MM.1S (cell line): ENCODE measurements at regions not wholly inside any gene's neighbourhood (a gene's known extent, or its start where the extent isn't known, plus 50 kb on each side); places are given as distances from the start of the nearest gene placed in this dataset.
"Not testable (repeated sequence)": the region's sequence is repeated elsewhere in the genome, so short reads cannot be mapped to it uniquely, and the experiment has no call there.

ENCODE experiments used
- DNase-seq: peaks from one replicate; pipeline ENCODE4 v3.0.0-alpha.2; 2015
- H2AFZ ChIP-seq: fragments of 300-600 bp; sonication (generic); 2 replicates; pipeline ENCODE4 v1.6.0; 2016; ENCODE audit warnings: antibody characterized with exemption, low read length
- H3F3A ChIP-seq: fragments of 300-600 bp; sonication (generic); 2 replicates; pipeline ENCODE4 v1.6.1; 2016; ENCODE audit warnings: mild to moderate bottlenecking, antibody characterized with exemption, low read length, moderate library complexity, mixed read lengths; ENCODE audit not compliant: insufficient read depth
- H3K27ac ChIP-seq: fragments of 300-600 bp; sonication (generic); 2 replicates; pipeline ENCODE4 v1.5.1; 2016; ENCODE audit warnings: mild to moderate bottlenecking, low read length
- H3K27me3 ChIP-seq: fragments of 300-600 bp; sonication (generic); replicated peaks from 2 replicates; pipeline ENCODE4 v1.6.0; 2016; ENCODE audit warnings: low read length; ENCODE audit not compliant: insufficient read depth
- H3K36me3 ChIP-seq: fragments of 300-600 bp; sonication (generic); replicated peaks from 2 replicates; pipeline ENCODE4 v1.6.1; 2016; ENCODE audit warnings: mild to moderate bottlenecking, low read length, mixed read lengths; ENCODE audit not compliant: insufficient read depth
- H3K4me1 ChIP-seq: fragments of 300-600 bp; sonication (generic); 2 replicates; pipeline ENCODE4 v1.6.1; 2016; ENCODE audit warnings: low read length, mixed read lengths
- H3K4me2 ChIP-seq: fragments of 300-600 bp; sonication (generic); 2 replicates; pipeline ENCODE4 v1.6.0; 2016; ENCODE audit warnings: low read depth, low read length
- H3K4me3 ChIP-seq: fragments of 300-600 bp; sonication (generic); 2 replicates; pipeline ENCODE4 v1.5.1; 2016; ENCODE audit warnings: low read length, mixed read lengths
- H3K79me2 ChIP-seq: fragments of 300-600 bp; sonication (generic); 2 replicates; pipeline ENCODE4 v1.6.1; 2016; ENCODE audit warnings: mixed run types, low read length, mixed read lengths
- H3K9ac ChIP-seq: fragments of 300-600 bp; sonication (generic); 2 replicates; pipeline ENCODE4 v1.6.1; 2016; ENCODE audit warnings: low read length, mixed read lengths
- H3K9me2 ChIP-seq: fragments of 300-600 bp; sonication (generic); replicated peaks from 2 replicates; pipeline ENCODE4 v1.6.1; 2016; ENCODE audit warnings: mild to moderate bottlenecking, low read length, mixed read lengths; ENCODE audit not compliant: insufficient read depth
- H3K9me3 ChIP-seq: fragments of 300-600 bp; sonication (generic); replicated peaks from 2 replicates; pipeline ENCODE4 v1.6.1; 2016; ENCODE audit warnings: mild to moderate bottlenecking, low read length, mixed read lengths; ENCODE audit not compliant: insufficient read depth
- H4K20me1 ChIP-seq: fragments of 300-600 bp; sonication (generic); 2 replicates; pipeline ENCODE4 v1.6.1; 2016; ENCODE audit warnings: mild to moderate bottlenecking, low read length, moderate library complexity, mixed read lengths; ENCODE audit not compliant: insufficient read depth
- EZH2 ChIP-seq: fragments of 300-600 bp; sonication (generic); optimal IDR thresholded peaks from 2 replicates; pipeline ENCODE3; 2017; ENCODE audit warnings: low read depth, mild to moderate bottlenecking, antibody characterized with exemption, low read length, mixed read lengths
- EZH2phosphoT487 ChIP-seq: fragments of 300-600 bp; sonication (generic); IDR thresholded peaks from 2 replicates; pipeline ENCODE4 v1.6.1; 2018; ENCODE audit warnings: antibody characterized with exemption, low read length
- TF ChIP-seq, protein P1 (sequence below): fragments of 300-600 bp; sonication (generic); IDR thresholded peaks from 2 replicates; pipeline ENCODE4 v1.5.1; 2016; ENCODE audit warnings: antibody characterized with exemption, low read length, mixed read lengths

DNA sequence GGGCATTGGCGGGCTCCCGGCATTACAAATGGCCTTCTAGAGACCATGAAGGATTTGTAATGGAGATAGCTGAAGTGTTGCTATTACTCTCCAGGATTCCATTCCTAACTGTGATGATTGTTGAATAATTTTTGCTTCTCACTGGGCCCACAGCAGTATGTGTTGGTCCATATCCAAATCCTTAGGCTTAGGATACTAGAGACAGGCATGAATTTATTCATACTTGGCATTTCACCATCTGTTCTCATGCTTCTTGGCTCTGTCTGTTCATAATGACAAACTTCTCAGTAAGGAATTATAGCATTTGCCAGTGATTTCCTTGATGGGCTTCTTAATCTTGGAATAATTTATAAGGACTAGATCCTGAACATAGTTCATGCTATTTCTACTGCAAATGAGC, 832.9 kb downstream of the C12orf50 start:
- Histone ChIP-seq H3K4me2 (no peak overlapping the region), H3K9me3 (no peaks in the 10 kb centered on the region), H3K9ac (no peak overlapping the region), H3K9me2 (no peaks in the 10 kb centered on the region), H3K36me3 (no peaks in the 10 kb centered on the region), H3K4me1 (no peaks in the 10 kb centered on the region), H3K79me2 (no peaks in the 10 kb centered on the region), H2AFZ (no peak overlapping the region), H3K27ac (no peak overlapping the region), H3K4me3 (no peak overlapping the region), H3K27me3 (no peaks in the 10 kb centered on the region), H4K20me1 (no peaks in the 10 kb centered on the region), H3F3A (no peaks in the 10 kb centered on the region)
- TF ChIP-seq, protein P1, sequence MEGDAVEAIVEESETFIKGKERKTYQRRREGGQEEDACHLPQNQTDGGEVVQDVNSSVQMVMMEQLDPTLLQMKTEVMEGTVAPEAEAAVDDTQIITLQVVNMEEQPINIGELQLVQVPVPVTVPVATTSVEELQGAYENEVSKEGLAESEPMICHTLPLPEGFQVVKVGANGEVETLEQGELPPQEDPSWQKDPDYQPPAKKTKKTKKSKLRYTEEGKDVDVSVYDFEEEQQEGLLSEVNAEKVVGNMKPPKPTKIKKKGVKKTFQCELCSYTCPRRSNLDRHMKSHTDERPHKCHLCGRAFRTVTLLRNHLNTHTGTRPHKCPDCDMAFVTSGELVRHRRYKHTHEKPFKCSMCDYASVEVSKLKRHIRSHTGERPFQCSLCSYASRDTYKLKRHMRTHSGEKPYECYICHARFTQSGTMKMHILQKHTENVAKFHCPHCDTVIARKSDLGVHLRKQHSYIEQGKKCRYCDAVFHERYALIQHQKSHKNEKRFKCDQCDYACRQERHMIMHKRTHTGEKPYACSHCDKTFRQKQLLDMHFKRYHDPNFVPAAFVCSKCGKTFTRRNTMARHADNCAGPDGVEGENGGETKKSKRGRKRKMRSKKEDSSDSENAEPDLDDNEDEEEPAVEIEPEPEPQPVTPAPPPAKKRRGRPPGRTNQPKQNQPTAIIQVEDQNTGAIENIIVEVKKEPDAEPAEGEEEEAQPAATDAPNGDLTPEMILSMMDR = no peak
- TF ChIP-seq EZH2phosphoT487 (no peak), EZH2 (no peak)
- no peak for DNase-seq

DNA sequence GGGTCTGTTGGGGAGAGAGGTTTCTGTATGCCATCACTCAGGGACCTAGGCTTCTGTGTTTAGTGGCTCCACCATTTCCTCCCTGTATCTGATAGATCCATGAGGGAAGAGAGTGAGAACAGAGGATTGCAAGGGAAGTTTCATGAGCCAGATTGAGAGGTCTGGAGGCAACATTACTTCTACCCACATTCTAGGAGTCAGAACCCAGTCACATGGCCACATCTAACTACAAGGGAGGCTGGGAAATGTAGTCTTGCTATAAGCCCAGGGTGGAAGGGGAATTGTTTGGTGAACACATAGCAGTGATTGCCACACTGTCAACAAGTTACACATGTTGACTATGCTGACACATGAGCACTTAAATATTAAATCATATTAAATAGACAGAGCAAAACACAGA, 834.8 kb downstream of the C12orf50 start:
- not testable (repeated sequence) for H3K4me3 ChIP-seq, H3K27ac ChIP-seq, H3K27me3 ChIP-seq, H3F3A ChIP-seq, H3K4me1 ChIP-seq, H3K9me3 ChIP-seq, DNase-seq, H3K36me3 ChIP-seq, H3K9me2 ChIP-seq, H3K4me2 ChIP-seq, H3K79me2 ChIP-seq, H3K9ac ChIP-seq, H2AFZ ChIP-seq, H4K20me1 ChIP-seq

DNA sequence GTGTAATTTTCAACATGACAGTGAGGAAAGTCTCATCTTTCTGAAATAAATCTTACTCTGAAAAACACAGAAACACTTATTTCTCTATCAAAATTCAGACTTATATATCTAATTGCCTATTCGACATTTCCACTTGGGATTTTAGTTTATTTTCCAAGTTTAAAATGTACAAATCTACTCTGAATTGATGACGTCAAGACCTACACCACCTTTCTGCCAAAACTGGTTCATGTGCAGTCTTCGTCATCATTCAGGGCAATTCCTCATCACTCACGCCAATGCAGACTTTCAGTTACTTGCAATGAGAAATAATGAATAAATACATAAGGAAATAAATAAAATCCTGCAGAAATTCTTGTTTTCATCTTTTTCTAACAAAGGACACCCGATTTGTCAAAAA, 843.8 kb downstream of the C12orf50 start:
- H3K36me3 ChIP-seq = no peaks in the 10 kb centered on the region
- H3K4me2 ChIP-seq = no peak overlapping the region
- no peak overlapping the region for H3K9ac ChIP-seq
- H3K9me3 ChIP-seq = no peaks in the 10 kb centered on the region
- no peaks in the 10 kb centered on the region for H3K27me3 ChIP-seq
- H3K27ac ChIP-seq = no peak overlapping the region
- H3F3A ChIP-seq = no peaks in the 10 kb centered on the region
- no peaks in the 10 kb centered on the region for H3K79me2 ChIP-seq
- H3K9me2 ChIP-seq = no peaks in the 10 kb centered on the region
- no peaks in the 10 kb centered on the region for H3K4me1 ChIP-seq
- no peak overlapping the region for H2AFZ ChIP-seq
- H4K20me1 ChIP-seq = no peaks in the 10 kb centered on the region
- no peak overlapping the region for H3K4me3 ChIP-seq
- DNase-seq = no peak
- TF ChIP-seq, protein P1 = no peak
- TF ChIP-seq EZH2 (no peak), EZH2phosphoT487 (no peak)

DNA sequence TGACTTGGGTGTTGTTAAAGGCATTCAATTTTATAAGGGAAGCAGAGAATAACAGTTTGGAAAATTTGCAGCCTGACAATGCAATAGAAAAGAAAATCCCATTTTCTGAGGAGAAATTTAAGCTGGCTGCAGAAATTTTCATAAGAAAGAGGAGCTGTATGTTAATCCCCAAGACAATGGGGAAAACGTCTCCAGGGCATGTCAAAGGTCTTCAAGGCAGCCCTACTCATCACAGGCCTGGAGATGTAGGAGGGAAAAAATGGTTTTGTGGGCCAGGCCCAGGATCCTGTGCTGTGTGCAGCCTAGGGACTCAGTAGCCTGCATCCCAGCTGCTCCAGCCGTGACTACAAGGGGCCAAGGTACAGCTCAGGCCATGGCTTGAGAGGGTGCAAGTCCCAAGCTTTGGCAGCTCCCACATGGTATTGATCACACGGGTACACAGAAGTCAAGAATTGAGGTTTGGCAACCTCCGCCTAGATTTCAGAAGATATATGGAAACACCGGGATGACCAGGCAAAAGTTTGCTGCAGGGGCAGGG, 846.4 kb downstream of the C12orf50 start:
- DNase-seq = no peak
- no peaks in the 10 kb centered on the region for H3K9me2 ChIP-seq
- H3K4me1 ChIP-seq = no peaks in the 10 kb centered on the region

More for the DNA sequence above, 846.4 kb downstream of the C12orf50 start:
- Histone ChIP-seq H3K4me2 (no peak overlapping the region), H3K9ac (no peak overlapping the region), H3K27me3 (no peaks in the 10 kb centered on the region), H2AFZ (no peak overlapping the region), H3K36me3 (no peaks in the 10 kb centered on the region), H3K4me3 (no peak overlapping the region), H3K9me3 (no peaks in the 10 kb centered on the region), H3K27ac (no peak overlapping the region), H4K20me1 (no peaks in the 10 kb centered on the region), H3K79me2 (no peaks in the 10 kb centered on the region), H3F3A (no peaks in the 10 kb centered on the region)
- TF ChIP-seq, protein P1 = no peak
- no peak for TF ChIP-seq EZH2
- TF ChIP-seq EZH2phosphoT487 = no peak
